Hepatocyte (in vitro differentiated cells): ENCODE measurements at regions not wholly inside any gene's neighbourhood (a gene's known extent, or its start where the extent isn't known, plus 50 kb on each side); places are given as distances from the start of the nearest gene placed in this dataset.

Experiments
- DNase-seq: peaks from one replicate; pipeline ENCODE4 v3.0.0-alpha.2; 2016; ENCODE audit warnings: low spot score
- H2AFZ ChIP-seq: fragments of 200-600 bp; sonication (generic); 2 replicates; pipeline ENCODE4 v1.6.0; 2016; ENCODE audit warnings: antibody characterized with exemption, mild to moderate bottlenecking
- H3K27ac ChIP-seq: fragments of 200-600 bp; sonication (generic); 2 replicates; pipeline ENCODE4 v1.5.1; 2016; ENCODE audit warnings: mild to moderate bottlenecking
- H3K27me3 ChIP-seq: fragments of 200-600 bp; sonication (generic); 2 replicates; pipeline ENCODE4 v1.6.1; 2016
- H3K36me3 ChIP-seq: fragments of 200-600 bp; sonication (generic); replicated peaks from 2 replicates; pipeline ENCODE4 v1.5.1; 2016; ENCODE audit warnings: low read depth; ENCODE audit not compliant: insufficient read depth
- H3K4me1 ChIP-seq: fragments of 200-600 bp; sonication (generic); 2 replicates; pipeline ENCODE4 v1.5.1; 2016; ENCODE audit warnings: mild to moderate bottlenecking, moderate library complexity; ENCODE audit not compliant: insufficient read depth
- H3K4me2 ChIP-seq: fragments of 200-600 bp; sonication (generic); 2 replicates; pipeline ENCODE4 v1.6.0; 2016
- H3K4me3 ChIP-seq: fragments of 200-600 bp; sonication (generic); 2 replicates; pipeline ENCODE4 v1.5.1; 2016; ENCODE audit warnings: mild to moderate bottlenecking
- H3K79me2 ChIP-seq: fragments of 200-600 bp; sonication (generic); 2 replicates; pipeline ENCODE4 v1.6.0; 2017; ENCODE audit warnings: mild to moderate bottlenecking
- H3K9me2 ChIP-seq: fragments of 200-600 bp; sonication (generic); replicated peaks from 2 replicates; pipeline ENCODE4 v1.6.0; 2017; ENCODE audit warnings: mild to moderate bottlenecking; ENCODE audit not compliant: insufficient read depth
- H3K9me3 ChIP-seq: fragments of 200-600 bp; sonication (generic); 2 replicates; pipeline ENCODE4 v1.5.1; 2016; ENCODE audit warnings: low read depth, mild to moderate bottlenecking
- H4K20me1 ChIP-seq: fragments of 200-600 bp; sonication (generic); 2 replicates; pipeline ENCODE4 v1.6.0; 2016; ENCODE audit warnings: mild to moderate bottlenecking; ENCODE audit not compliant: insufficient read depth, poor library complexity, severe bottlenecking
- EZH2 ChIP-seq: fragments of 200-600 bp; sonication (generic); IDR thresholded peaks from 2 replicates; pipeline ENCODE4 v1.6.1; 2016; ENCODE audit warnings: antibody characterized with exemption, mild to moderate bottlenecking, borderline replicate concordance
- EZH2phosphoT487 ChIP-seq: fragments of 200-600 bp; sonication (generic); IDR thresholded peaks from one replicate; pipeline ENCODE4 v1.6.1; 2018; ENCODE audit warnings: antibody characterized with exemption, mild to moderate bottlenecking, low read depth, moderate library complexity; ENCODE audit not compliant: unreplicated experiment, severe bottlenecking
- WGBS: methylation state at CpG from one replicate; pipeline ENCODE4 v1.1.6; 2016; ENCODE audit warnings: low lambda C conversion rate; ENCODE audit errors: missing lambda C conversion rate; 5-methylcytosine and 5-hydroxymethylcytosine counted together
- TF ChIP-seq, protein P1 (sequence below): fragments of 200-600 bp; sonication (generic); IDR thresholded peaks from 2 replicates; pipeline ENCODE4 v1.5.1; 2016; ENCODE audit warnings: antibody characterized with exemption, mild to moderate bottlenecking; ENCODE audit not compliant: poor library complexity

- Histone ChIP-seq H3K4me3 (no peak overlapping the region), H3K9me3 (no peaks in the 10 kb centered on the region), H3K4me2 (no peak overlapping the region), H4K20me1 (no peaks in the 10 kb centered on the region), H3K4me1 (no peaks in the 10 kb centered on the region), H3K27ac (no peak overlapping the region), H3K27me3 (no peaks in the 10 kb centered on the region), H3K9me2 (no peaks in the 10 kb centered on the region), H3K79me2 (no peaks in the 10 kb centered on the region), H2AFZ (no peak overlapping the region), H3K36me3 (no peaks in the 10 kb centered on the region)
- no peak for DNase-seq
- TF ChIP-seq EZH2: no peak
- no peak for TF ChIP-seq EZH2phosphoT487
- TF ChIP-seq, protein P1, sequence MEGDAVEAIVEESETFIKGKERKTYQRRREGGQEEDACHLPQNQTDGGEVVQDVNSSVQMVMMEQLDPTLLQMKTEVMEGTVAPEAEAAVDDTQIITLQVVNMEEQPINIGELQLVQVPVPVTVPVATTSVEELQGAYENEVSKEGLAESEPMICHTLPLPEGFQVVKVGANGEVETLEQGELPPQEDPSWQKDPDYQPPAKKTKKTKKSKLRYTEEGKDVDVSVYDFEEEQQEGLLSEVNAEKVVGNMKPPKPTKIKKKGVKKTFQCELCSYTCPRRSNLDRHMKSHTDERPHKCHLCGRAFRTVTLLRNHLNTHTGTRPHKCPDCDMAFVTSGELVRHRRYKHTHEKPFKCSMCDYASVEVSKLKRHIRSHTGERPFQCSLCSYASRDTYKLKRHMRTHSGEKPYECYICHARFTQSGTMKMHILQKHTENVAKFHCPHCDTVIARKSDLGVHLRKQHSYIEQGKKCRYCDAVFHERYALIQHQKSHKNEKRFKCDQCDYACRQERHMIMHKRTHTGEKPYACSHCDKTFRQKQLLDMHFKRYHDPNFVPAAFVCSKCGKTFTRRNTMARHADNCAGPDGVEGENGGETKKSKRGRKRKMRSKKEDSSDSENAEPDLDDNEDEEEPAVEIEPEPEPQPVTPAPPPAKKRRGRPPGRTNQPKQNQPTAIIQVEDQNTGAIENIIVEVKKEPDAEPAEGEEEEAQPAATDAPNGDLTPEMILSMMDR: no peak
- 92% methylated on average over 1 of the region's 1 CpG for WGBS
Measured at GRCh38 chr13:57409656-57410055, 221.9 kb upstream of the PCDH17 start.

DNA sequence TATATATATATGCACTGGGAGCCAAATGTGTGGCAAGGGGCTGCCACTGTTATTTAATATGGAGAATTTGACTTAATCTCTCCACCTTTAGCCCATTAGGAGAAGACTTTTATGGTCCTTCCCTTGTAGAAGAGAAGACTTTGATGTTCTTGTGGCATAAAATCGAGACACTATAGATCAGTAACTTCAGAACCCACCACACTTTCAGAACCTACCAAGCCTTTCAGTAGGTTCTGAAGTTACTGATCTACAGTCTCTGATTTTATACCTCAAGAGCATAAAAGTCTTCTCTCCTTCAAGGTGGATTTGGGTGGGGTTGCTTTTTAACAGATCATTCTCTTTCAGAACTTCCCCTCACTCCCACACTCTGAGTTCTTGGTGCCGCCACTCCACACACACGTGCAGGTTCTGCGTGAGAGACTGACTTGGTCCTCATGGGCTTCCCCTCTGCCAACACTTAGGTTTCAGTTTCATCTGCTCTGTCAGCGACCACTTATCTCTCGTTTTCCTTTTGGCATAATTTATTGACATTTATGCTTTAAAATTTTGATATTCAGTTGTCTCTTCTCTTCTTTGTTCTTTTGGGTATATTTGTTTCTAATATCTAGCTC is 213.4 kb upstream of the PCDH17 start:
- H2AFZ ChIP-seq: no peak overlapping the region
- H3K36me3 ChIP-seq: no peaks in the 10 kb centered on the region
- H4K20me1 ChIP-seq: no peaks in the 10 kb centered on the region
- H3K79me2 ChIP-seq: no peaks in the 10 kb centered on the region
- 92% methylated on average over 6 of the region's 6 CpGs for WGBS
- no peak overlapping the region for H3K4me3 ChIP-seq
- no peak overlapping the region for H3K4me2 ChIP-seq
- no peak for DNase-seq
- TF ChIP-seq, protein P1: no peak
- TF ChIP-seq EZH2phosphoT487 (no peak), EZH2 (no peak)
- H3K4me1 ChIP-seq: no peaks in the 10 kb centered on the region
- H3K9me3 ChIP-seq: no peaks in the 10 kb centered on the region
- H3K27ac ChIP-seq: no peak overlapping the region
- H3K27me3 ChIP-seq: no peaks in the 10 kb centered on the region
- no peaks in the 10 kb centered on the region for H3K9me2 ChIP-seq

DNA sequence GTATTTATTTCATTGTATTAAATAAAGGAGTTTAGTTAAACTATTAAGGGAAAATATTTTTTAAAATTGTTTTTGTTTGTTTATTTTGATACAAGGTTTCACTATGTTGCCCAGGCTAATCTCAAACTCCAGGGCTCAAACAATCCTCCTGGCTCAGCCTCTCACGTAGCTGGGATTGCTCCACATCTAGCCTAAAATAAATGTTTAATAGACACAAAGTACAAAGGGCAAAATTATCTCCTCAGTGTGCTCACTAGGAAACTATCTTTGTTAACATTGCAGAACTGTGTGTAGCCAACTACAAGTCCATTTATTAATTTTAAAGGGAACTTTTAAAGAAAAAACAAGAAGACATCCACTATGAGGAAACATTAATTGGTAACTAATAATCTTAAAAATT is 207.2 kb upstream of the PCDH17 start:
- Histone ChIP-seq H3K27ac (no peak overlapping the region), H3K79me2 (no peaks in the 10 kb centered on the region), H3K9me3 (no peaks in the 10 kb centered on the region), H4K20me1 (no peaks in the 10 kb centered on the region), H3K4me1 (no peaks in the 10 kb centered on the region), H2AFZ (no peak overlapping the region), H3K4me2 (no peak overlapping the region), H3K4me3 (no peak overlapping the region), H3K36me3 (no peaks in the 10 kb centered on the region), H3K27me3 (no peaks in the 10 kb centered on the region), H3K9me2 (no peaks in the 10 kb centered on the region)
- TF ChIP-seq, protein P1: no peak
- TF ChIP-seq EZH2 (no peak), EZH2phosphoT487 (no peak)
- 54% methylated on average over 1 of the region's 1 CpG for WGBS
- no peak for DNase-seq
